ENCODE measurements at regions not wholly inside any gene's neighbourhood (a gene's known extent, or its start where the extent isn't known, plus 50 kb on each side); places are given as distances from the start of the nearest gene placed in this dataset.

- no peak for TF ChIP-seq CTCF (IDR thresholded peaks at IDR 0.05; ENCODE audit: borderline replicate concordance, control extremely low read depth, extremely low read depth, insufficient read depth, missing control alignments)
- no peak for DNase-seq (ENCODE audit: low spot score)
- in situ Hi-C loops (cut with MboI; ENCODE audit: low sequenced_read_pairs, unreplicated experiment): no loop called here
Measured at GRCh38 chr3:34066328-34066727, 267.9 kb downstream of the PDCD6IP start.

- in situ Hi-C loops (cut with MboI; ENCODE audit: low sequenced_read_pairs, unreplicated experiment): no loop called here
- DNase-seq (ENCODE audit: low spot score): no peak
- no peak for TF ChIP-seq CTCF (IDR thresholded peaks at IDR 0.05; ENCODE audit: borderline replicate concordance, control extremely low read depth, extremely low read depth, insufficient read depth, missing control alignments)
Measured at GRCh38 chr3:34066999-34067398, 268.6 kb downstream of the PDCD6IP start.

GRCh38 chr3:34067536-34068051 lies 269.2 kb downstream of the PDCD6IP start:
- DNase-seq (ENCODE audit: low spot score): no peak
- in situ Hi-C loops (cut with MboI; ENCODE audit: low sequenced_read_pairs, unreplicated experiment): no loop called here
- no peak for TF ChIP-seq CTCF (IDR thresholded peaks at IDR 0.05; ENCODE audit: borderline replicate concordance, control extremely low read depth, extremely low read depth, insufficient read depth, missing control alignments)

- no peak for TF ChIP-seq CTCF (IDR thresholded peaks at IDR 0.05; ENCODE audit: borderline replicate concordance, control extremely low read depth, extremely low read depth, insufficient read depth, missing control alignments)
- in situ Hi-C loops (cut with MboI; ENCODE audit: low sequenced_read_pairs, unreplicated experiment): no loop called here
- no peak for DNase-seq (ENCODE audit: low spot score)
Measured at GRCh38 chr3:34068505-34068904, 270.1 kb downstream of the PDCD6IP start.

- DNase-seq (ENCODE audit: low spot score): no peak
- no peak for TF ChIP-seq CTCF (IDR thresholded peaks at IDR 0.05; ENCODE audit: borderline replicate concordance, control extremely low read depth, extremely low read depth, insufficient read depth, missing control alignments)
- in situ Hi-C loops (cut with MboI; ENCODE audit: low sequenced_read_pairs, unreplicated experiment): no loop called here
Measured at GRCh38 chr3:34070831-34071585, 272.6 kb downstream of the PDCD6IP start.

- in situ Hi-C loops (cut with MboI; ENCODE audit: low sequenced_read_pairs, unreplicated experiment): no loop called here
- no peak for DNase-seq (ENCODE audit: low spot score)
Measured at GRCh38 chr3:34072297-34072696, 273.9 kb downstream of the PDCD6IP start.

More at GRCh38 chr3:34072297-34072696, 273.9 kb downstream of the PDCD6IP start:
- no peak for TF ChIP-seq CTCF (IDR thresholded peaks at IDR 0.05; ENCODE audit: borderline replicate concordance, control extremely low read depth, extremely low read depth, insufficient read depth, missing control alignments)
